ENCODE measurements at regions not wholly inside any gene's neighbourhood (a gene's known extent, or its start where the extent isn't known, plus 50 kb on each side); places are given as distances from the start of the nearest gene placed in this dataset.

DNA sequence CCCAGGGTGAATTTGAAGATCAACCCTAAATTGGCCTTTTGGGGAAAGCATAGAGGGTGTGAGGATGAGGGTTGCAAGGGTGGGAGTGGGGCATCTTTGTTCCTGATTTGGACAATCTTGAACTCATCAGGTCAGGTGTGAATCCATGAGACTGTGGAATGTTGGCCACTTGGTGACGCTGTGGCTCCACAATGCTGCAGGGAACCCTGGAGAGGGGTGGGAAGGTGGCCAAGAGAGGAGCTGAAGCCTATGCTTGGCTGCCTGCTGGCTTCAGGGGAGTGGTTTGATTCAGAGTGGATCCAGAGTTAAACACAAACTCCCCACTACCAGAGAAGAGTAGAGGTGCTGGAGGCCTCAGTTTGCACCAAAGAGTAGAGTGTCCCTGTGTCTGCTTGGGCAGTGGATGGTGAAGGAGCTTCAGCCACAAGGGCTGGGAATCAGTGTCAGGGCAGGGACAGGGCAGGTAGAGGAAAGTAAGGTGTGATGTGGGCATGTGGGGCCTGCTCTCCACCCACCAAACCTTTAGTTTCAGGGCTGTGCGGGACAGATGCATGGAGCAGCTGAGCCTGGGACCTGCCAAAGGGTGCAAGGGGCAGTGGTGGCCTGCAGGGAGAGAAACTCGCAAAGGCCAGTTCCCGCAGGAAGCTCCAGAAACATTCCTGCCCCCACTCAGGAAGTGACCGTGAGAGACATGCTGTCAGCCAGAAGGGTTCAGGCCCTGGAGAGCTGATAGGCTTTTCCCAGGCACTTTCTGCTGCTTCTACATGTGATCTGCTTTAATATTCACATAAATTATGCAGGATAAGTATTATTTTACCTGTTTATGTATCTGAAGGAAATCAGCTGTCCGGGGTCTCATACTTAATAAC, 81.0 kb upstream of the PRSS58 start:
- TF ChIP-seq, protein P1, sequence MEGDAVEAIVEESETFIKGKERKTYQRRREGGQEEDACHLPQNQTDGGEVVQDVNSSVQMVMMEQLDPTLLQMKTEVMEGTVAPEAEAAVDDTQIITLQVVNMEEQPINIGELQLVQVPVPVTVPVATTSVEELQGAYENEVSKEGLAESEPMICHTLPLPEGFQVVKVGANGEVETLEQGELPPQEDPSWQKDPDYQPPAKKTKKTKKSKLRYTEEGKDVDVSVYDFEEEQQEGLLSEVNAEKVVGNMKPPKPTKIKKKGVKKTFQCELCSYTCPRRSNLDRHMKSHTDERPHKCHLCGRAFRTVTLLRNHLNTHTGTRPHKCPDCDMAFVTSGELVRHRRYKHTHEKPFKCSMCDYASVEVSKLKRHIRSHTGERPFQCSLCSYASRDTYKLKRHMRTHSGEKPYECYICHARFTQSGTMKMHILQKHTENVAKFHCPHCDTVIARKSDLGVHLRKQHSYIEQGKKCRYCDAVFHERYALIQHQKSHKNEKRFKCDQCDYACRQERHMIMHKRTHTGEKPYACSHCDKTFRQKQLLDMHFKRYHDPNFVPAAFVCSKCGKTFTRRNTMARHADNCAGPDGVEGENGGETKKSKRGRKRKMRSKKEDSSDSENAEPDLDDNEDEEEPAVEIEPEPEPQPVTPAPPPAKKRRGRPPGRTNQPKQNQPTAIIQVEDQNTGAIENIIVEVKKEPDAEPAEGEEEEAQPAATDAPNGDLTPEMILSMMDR (conservative IDR thresholded peaks at IDR 0.05 in 1 of 2, IDR thresholded peaks at IDR 0.05 in 1 of 2; ENCODE audit: low read depth in 1 of 2, low read length in 2 of 2): peak in 1 of 2 donors; percentile 14
- TF ChIP-seq EZH2 (IDR thresholded peaks at IDR 0.05; ENCODE audit: low read length, missing control alignments): no peak
